ENCODE measurements at regions not wholly inside any gene's neighbourhood (a gene's known extent, or its start where the extent isn't known, plus 50 kb on each side); places are given as distances from the start of the nearest gene placed in this dataset.

- CTCF ChIA-PET = no interaction called here
- no peaks in the 10 kb centered on the region for H3K27me3 ChIP-seq (ENCODE audit: insufficient read depth, low read length)
- H3K79me2 ChIP-seq (ENCODE audit: insufficient read depth, low read length) = no peaks in the 10 kb centered on the region
- H3K9me2 ChIP-seq (ENCODE audit: insufficient read depth) = no peaks in the 10 kb centered on the region
- POLR2A ChIA-PET = no interaction called here
- H3K4me2 ChIP-seq (ENCODE audit: low read length) = no peak overlapping the region
- no peaks in the 10 kb centered on the region for H3K4me1 ChIP-seq (ENCODE audit: control insufficient read depth in 1 of 2, insufficient read depth in 2 of 2, low read length in 2 of 2)
- RAD21 ChIA-PET (ENCODE audit: low non-redundant PET in 1 of 2, low total read pairs in 2 of 2, uncharacterized antibody in 2 of 2, unreplicated experiment in 2 of 2) = no interaction called here
- no peak for DNase-seq (ENCODE audit: low read depth, low spot score)
- intact Hi-C loops (cut with micrococcal nuclease) = no loop called here
- no peak overlapping the region for H3K27ac ChIP-seq (ENCODE audit: low read depth, low read length)
- no peaks in the 10 kb centered on the region for H3K9me3 ChIP-seq (ENCODE audit: control insufficient read depth in 1 of 2, insufficient read depth in 1 of 2, low read depth in 1 of 2, low read length in 2 of 2)
- no peaks in the 10 kb centered on the region for H3K36me3 ChIP-seq (ENCODE audit: control insufficient read depth in 1 of 2, insufficient read depth in 2 of 2, low read length in 2 of 2)
- no TSS peak for BruUV-seq (replicated peaks)
- H4K20me1 ChIP-seq (ENCODE audit: insufficient read depth) = no peaks in the 10 kb centered on the region
- TF ChIP-seq REST (IDR thresholded peaks at IDR 0.05; ENCODE audit: low read depth) = no peak
- no peak for TF ChIP-seq ATF3 (IDR thresholded peaks at IDR 0.05)
- no peak for TF ChIP-seq CTCF (IDR thresholded peaks at IDR 0.05 in 2 of 3, conservative IDR thresholded peaks at IDR 0.05 in 1 of 3; ENCODE audit: borderline replicate concordance in 1 of 3, insufficient read depth in 1 of 3, low read depth in 2 of 3, low read length in 2 of 3)
- no peak for TF ChIP-seq ZFX (IDR thresholded peaks at IDR 0.05)
- no peak for TF ChIP-seq EZH2 (IDR thresholded peaks at IDR 0.05)
- no peak for TF ChIP-seq POLR2A (IDR thresholded peaks at IDR 0.05; ENCODE audit: borderline replicate concordance, extremely low read depth, insufficient read depth, insufficient read length)
- TF ChIP-seq SP1 (IDR thresholded peaks at IDR 0.05; ENCODE audit: low read depth) = no peak
- no peak for TF ChIP-seq ZNF274 (IDR thresholded peaks at IDR 0.05; ENCODE audit: low read depth, low read length)
- H2AFZ ChIP-seq (ENCODE audit: low read depth, low read length, poor library complexity, severe bottlenecking) = no peak overlapping the region
- H3K9ac ChIP-seq (ENCODE audit: low read length) = no peak overlapping the region
- no peak overlapping the region for H3K4me3 ChIP-seq (replicated peaks in 1 of 2; ENCODE audit: low read depth in 1 of 2, low read length in 2 of 2)
- no peak for ATAC-seq
Measured at GRCh38 chr12:58557661-58558060, 362.6 kb downstream of the LRIG3 start.
